ENCODE measurements at regions not wholly inside any gene's neighbourhood (a gene's known extent, or its start where the extent isn't known, plus 50 kb on each side); places are given as distances from the start of the nearest gene placed in this dataset.

- TF ChIP-seq CTCF (conservative IDR thresholded peaks at IDR 0.05) (no peak), ZFX (IDR thresholded peaks at IDR 0.05) (no peak)
Measured at GRCh38 chr2:21251216-21251980, 127.6 kb downstream of the TDRD15 start.

All from C4-2B (cell line).